NT2/D1 (cell line): ENCODE measurements at regions not wholly inside any gene's neighbourhood (a gene's known extent, or its start where the extent isn't known, plus 50 kb on each side); places are given as distances from the start of the nearest gene placed in this dataset.

ENCODE experiments used
- SUZ12 ChIP-seq: IDR thresholded peaks from 2 replicates; pipeline ENCODE4 v1.6.1; 2011; ENCODE audit not compliant: insufficient read length, insufficient read depth; ENCODE audit errors: extremely low read depth
- YY1 ChIP-seq: IDR thresholded peaks from 2 replicates; pipeline ENCODE4 v1.6.1; 2011; ENCODE audit not compliant: insufficient read length, insufficient read depth

DNA sequence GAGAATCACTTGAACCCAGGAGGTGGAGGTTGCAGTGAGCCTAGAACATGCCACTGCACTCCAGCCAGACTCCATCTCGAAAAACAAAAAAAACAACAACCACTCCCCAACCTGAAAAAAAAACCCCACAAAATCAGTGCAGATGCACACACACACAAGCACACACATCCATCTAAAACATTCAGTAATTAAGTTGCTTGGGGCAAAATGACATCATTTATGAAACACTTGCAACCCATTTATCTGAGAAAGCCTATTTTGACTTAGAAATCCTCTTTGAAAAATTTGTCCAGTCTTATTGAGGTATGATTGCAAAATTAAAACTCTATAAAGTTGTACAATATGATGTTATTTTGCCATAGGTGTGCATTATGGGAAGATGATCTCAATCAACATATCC lies 525.5 kb upstream of the AMELY start:
- TF ChIP-seq SUZ12 (no peak), YY1 (no peak)
